SW 1271 (cell line): ENCODE measurements at regions not wholly inside any gene's neighbourhood (a gene's known extent, or its start where the extent isn't known, plus 50 kb on each side); places are given as distances from the start of the nearest gene placed in this dataset.
"Not testable (repeated sequence)": the region's sequence is repeated elsewhere in the genome, so short reads cannot be mapped to it uniquely, and the experiment has no call there.

ENCODE experiments used
- DNase-seq, 2 experiments: peaks; one replicate each; lab custom pipeline; 2025; lab: John Stamatoyannopoulos, UW

DNA sequence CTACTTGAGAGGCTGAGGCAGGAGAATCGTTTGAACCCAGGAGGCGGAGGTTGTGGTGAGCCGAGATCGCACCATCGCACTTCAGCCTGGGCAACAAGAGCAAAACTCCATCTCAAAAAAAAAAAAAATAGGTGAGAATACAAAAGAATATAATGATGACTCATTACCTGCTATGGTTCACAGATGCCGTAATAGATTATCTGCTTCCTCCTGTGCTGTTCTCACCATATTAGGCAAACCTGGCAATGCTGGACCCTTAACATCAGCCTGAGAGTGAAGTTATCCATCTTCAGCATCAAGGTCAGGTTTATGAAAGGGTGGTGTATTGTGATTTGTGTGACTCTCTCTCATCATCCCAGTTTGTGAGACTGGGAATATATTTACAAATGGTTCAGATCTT, 271.3 kb upstream of the CPHXL start:
- DNase-seq: no peak

DNA sequence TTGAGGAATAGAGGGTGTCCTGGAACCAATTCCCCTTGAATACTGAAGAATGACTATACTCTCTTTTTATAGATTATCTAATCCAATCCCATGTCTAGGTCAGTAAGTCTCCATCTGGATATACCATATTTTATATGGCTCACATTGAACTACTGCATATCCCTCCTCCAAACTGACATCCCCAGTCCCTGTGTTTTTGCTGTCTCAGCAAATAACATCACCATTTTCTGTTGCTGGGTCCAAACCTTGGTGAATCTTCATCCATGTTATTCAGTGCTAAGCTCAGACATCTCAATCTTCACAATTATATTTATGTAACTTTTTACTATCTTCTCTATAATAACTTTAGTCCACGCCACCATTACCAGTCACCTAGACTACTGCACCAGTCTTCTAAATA, 269.6 kb upstream of the CNTNAP4 start:
- DNase-seq: no peak

DNA sequence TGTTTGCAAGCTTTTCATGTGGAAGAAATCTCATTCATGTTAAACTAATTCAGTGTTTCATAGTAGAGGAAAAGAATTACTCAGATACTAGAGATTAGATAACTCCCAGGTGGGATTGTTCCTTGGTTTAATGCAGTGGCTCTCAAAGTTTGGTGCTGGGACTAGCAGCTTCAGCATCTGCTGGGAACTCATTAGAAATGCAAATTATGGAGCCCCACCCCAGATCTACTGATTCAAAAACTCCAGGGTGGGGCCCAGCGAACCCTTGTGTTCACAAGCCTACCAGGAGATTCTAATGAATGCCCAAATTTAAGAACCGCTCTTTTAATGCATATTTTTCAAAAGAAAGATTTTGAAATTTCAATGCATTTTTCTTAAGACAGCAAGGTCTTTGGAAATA, 253.4 kb upstream of the CNTNAP4 start:
- no peak for DNase-seq

DNA sequence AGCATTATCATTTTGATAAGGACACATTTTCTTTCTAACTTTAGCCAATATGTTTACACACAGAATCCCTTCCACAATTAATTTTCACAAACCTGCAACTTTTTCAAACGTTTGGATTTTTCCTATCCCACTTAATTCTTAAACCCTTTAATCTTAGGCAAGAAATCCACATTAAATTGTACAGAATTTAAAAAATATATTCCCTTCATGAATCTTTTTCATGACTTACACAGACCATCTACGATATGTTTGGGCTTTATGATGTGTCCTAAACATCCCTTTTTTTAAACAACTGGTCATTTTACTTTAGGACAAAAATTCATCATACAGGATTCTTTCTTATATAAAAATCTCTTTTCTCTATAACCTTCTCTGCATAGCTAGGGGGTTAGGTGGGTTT, 241.5 kb upstream of the CNTNAP4 start:
- no peak for DNase-seq

DNA sequence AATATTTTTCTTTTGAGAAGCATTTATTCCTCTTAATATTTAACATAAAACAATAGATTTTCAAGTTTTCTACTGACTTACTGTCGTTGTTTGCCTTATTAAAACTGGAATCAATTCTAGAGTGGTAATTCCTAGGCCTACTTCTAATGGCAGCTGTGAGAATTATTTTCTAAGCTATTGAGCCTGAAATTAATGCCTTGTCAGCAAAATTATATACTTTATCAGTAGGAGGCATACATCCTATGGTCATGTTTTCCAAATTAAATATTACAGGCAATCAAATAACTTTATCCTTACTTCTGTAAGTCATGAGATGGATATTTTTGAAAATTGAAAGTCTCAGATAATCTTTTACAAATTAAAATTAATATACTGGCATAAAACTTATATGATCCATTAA, 239.1 kb upstream of the CNTNAP4 start:
- no peak for DNase-seq

DNA sequence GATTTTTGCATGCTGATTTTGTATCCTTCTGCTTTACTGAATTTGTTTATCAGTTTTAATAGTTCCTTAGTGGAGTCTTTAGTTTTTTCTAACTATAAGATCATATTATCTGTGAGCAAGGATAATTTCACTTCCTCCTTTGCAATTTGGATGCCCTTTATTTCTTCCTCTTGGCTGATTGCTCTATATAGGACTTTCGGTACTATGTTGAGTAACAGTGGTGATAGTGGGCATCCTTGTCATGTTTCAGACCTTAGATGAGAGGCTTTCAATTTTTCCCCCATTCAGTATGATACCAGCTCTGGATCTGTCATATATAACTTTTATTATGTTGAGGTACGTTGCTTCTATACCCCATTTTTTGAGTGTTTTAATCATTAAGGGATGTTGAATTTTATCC, 224.5 kb upstream of the CNTNAP4 start:
- DNase-seq: no peak

DNA sequence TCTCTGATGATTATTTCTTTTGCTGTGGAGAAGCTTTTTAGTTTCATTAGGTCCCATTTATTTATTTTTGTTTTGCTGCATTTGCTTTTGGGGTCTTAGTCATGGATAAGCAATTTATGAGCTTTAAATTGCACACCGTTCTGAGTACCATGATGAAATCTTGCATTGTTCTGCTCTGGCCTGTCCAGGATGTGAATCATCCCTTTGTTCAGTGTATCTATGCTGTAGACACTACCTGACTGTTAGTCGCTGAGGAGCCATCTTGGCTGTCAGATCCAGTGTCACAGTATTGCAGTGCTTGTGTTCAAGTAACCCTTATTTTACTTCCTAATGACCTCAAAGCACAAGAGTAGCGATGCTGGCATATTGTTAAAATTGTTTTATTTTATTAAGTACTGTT, 218.0 kb upstream of the CNTNAP4 start:
- DNase-seq: peak; percentile 16 to 45

DNA sequence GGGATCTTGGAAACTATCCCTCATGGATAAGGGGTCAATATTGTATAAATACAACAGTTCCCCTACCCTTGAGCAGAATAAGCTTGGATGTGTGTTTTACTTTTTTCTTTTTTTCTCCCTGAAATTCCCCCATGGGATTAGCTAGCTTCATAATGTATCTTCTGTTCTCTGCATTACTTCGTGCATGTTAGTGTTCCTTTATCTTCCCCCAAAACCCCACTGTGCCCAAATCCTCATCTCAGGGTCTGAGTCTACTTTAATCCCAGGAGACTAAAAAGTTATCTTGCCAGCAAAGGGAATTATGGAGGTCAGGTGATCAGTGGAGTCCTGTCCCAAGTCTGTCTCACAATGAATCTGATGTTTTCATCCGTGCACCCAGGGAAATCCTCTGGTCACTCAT, 217.5 kb upstream of the CNTNAP4 start:
- DNase-seq: no peak

DNA sequence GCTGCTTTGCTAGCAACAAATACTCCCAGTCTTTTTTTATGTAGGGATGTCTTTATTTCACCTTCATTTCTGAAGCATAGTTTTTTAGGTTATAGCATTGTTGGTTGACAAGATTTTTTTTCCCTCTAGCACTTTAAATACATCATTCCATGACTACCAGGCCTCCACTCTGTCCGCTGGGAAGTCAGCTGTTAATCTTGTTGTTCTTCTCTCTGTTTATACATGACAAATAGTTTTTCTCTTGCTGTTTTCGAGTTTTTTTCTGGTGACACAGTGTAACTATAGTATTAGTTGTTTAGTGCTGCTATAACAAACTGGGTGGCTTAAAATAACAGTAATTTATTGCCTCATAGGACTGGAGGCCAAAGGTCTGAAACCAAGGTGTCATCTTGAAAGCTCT, 205.5 kb upstream of the CNTNAP4 start:
- no peak for DNase-seq

DNA sequence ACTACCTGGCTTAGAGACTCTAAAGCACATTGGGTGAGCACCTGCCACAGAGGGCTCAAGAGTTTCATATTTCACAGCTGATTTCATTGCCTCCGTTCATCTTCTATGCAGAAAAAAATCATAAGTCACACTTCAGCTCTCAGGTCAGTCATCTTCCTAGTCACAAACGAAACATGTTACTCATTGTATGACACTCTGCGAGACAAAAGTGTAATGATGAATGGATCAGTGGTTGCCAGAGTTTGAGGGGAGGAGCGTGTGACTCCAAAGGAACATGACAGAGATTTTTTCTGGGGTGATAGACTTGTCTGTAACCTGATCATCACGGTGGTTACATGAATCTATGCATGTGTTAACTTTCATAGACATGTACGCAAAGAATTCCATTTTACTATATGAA, 195.2 kb upstream of the CNTNAP4 start:
- no peak for DNase-seq

DNA sequence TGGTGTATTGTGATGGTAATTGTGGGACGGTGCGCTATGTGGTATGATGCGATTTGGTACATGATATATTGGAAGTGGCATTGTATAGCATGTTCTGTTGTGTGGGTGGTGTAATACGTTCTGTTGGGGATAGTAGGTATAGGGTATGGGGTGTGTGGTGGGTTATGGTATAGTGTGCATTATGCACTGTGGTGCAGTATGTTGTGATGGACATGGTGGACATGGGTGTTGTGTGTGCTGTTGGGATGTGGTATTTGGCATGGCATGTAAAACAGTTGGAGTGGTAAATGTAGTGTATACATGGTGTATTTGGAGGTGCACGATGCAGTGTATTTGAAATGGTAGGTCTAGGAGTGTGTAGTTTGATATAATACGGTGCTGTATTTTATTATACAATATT, 170.6 kb upstream of the CNTNAP4 start:
- no peak for DNase-seq

DNA sequence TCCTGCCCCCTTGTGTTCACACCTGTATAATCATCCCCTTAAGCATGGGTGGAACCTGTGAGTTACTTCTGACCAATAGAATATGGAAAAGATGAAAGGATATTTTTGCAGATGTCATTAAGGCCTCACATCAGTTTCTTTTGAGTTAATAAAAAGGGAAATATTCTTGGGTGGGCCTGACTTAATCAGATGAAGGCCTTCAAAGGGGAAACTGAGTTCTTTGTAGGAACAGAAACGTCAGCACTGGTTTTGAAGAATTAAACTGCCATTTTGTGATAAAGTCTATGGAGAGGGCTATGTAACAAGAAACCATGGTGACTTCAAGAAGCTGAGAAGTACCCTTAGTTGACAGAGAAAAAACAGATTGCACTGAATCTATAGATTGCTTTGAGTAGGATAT, 168.7 kb upstream of the CNTNAP4 start:
- DNase-seq: no peak

DNA sequence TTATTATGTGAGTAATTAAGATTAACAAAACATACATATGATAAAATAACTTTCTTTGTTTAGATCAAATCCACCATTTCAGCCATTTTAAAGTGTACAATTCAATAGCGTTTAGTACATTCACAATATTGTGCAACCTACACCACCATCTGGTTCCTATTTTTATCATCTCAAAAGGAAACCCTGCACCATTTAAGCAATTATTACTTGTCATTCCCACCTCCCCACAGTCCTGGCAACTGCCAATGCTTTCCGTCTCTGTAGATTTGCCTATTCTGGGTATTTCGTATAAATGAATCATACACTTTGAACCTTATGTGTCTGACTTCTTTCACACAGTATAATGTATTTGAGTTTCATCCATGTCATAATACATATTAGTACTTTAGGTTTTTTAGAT, 162.5 kb upstream of the CNTNAP4 start:
- DNase-seq: no peak

DNA sequence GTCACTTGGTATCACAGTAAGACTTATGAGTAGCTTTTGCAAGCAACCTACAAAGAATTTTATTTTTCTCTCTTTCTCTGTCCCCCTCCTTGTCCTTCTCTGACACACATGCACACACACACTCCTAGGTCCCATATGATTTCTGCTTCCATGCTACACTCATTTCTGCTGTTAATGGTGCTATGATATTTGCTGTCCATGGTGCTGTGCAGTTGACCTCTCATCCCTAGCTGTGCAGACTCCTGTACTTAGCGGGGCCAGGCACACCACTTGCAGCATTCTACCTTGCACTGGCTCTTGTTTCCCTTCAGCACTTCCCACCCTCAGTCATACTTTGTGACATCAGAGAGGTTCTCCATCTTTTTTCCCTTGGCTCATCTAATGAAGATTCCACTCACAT, 158.9 kb upstream of the CNTNAP4 start:
- no peak for DNase-seq

DNA sequence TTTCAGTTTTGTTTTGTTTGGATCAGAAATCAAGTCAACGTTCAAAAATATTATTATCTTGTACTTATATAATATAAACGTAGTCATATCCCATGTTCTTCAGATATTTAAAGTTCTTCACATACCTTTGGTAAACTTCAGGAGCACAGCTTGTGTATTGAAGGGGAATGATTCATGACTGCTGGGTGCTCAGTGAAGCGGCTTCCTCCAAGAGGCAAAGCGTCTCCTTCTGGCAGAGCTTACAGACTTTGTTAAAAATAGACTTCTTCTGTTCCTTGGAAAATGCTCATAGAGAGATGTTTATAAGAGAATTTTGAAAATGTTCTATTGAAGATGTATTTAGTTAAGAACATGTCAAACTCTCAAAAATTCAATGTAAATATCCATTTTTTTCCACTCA, 155.6 kb upstream of the CNTNAP4 start:
- no peak for DNase-seq

DNA sequence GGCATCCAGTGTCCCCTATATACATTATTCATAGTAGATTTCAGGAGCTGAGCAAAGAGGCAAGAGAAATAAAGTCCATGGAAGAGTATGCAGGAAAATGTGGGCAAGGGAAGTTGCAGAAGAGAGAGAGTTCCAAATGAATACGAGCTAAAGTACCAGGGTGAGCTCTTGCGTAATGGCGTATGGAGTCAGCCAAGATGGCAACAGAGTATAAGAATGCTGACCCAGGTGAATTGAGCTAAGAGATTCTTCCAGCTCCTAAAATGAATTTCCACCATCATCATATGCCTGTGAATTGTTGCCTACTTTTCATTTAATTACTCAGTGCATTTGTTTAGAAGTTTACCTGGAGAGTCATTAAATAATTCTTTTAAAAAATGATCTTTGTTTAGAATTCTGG, 153.2 kb upstream of the CNTNAP4 start:
- DNase-seq: no peak

DNA sequence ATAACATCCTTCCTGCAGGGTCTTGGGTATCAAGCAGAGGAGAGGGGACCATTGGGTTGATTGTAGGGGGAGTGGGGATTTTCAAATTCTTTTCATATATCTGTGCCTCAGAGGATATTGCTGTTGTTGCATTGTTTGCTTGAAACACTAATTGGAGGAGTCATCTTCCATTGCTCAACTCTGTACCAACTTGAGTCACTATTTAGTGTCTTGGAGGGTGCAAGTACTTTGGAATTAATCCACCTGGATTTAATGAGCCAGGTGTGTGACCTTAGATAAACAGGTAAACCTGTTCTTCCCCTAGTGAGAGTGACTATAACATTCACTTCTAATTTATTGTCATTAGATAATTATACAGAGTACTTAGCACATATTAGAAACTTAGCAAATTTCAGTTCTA, 151.3 kb upstream of the CNTNAP4 start:
- no peak for DNase-seq

DNA sequence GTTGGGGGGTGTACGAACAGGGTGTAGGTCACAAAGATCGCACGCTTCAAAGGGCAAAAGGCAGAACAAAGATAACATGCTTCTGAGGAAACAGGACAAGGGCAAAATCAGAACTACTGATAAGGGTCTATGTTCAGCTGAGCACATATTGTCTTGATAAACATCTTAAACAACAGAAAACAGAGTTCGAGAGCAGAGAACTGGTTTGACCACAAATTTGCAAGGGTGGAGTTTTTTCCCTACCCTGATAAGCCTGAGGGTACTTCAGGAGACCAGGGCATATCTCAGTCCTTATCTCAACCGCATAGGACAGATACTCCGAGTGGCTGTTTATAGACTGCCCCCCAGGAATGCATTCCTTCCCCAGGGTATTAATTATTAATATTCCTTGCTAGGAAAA, 139.1 kb upstream of the CNTNAP4 start:
- DNase-seq: not testable (repeated sequence)

DNA sequence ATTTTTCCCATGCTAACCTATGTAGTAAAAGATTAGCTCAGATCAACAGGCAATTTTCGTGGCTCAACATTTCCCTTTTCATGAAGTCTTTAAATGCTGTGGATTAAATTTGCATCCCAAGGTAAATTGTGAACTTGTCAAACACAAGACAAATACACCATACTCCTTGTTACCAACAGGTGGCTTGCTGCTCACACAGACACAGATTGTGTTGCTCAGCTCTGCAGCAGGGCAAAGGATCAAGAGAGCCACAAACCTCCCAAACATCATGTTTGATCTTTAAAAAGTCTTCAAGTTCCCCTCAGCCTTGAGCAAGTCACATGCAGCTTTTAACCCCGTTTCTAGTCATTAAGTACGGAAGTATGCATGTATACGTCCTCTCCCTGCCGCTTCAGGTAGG, 119.6 kb upstream of the CNTNAP4 start:
- no peak for DNase-seq

DNA sequence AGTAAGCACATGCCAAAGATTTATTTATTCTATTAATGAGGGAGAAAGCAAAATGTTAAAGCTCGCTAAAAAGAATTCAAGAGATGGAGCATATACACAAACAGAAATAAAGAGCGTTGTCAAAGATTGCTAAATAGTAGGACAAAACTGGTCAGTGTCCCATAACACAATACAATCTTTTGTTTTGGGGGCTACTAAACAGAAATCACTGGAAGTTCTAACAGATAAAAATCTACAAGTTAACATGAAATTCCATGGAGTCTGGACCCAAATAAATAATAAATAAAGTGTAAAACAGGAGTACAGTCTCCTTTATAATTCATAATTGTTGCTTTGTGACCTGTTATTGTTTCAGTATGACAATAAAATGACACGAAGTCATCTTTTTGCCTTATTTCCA, 115.2 kb upstream of the CNTNAP4 start:
- DNase-seq: no peak

DNA sequence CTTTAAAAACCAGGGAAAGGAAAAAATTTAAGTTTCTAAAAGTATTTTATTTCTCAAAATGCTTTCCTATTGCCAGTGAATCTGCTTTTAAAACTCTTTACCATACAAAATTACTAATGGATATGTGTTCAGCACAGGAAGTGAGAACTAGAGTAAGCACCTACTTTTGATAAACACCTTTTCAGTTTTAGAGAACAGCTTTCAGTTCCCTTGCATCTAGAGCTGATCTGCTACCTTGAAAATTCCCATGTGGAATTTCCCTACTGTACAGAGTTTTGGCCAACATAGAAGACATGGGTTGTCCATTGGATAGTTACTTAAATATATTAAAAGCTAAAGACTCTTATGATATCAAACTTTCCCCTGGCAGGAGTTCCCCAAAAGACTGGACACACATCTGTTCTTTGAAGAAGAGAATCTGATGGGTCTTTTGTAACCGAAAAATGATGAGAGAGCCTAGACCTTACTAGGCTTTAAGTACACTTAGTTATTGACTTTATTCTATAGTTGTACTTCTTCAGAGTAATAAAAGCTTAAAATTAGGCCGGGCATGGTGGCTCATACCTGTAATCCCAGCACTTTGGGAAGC, 112.1 kb upstream of the CNTNAP4 start:
- no peak for DNase-seq

DNA sequence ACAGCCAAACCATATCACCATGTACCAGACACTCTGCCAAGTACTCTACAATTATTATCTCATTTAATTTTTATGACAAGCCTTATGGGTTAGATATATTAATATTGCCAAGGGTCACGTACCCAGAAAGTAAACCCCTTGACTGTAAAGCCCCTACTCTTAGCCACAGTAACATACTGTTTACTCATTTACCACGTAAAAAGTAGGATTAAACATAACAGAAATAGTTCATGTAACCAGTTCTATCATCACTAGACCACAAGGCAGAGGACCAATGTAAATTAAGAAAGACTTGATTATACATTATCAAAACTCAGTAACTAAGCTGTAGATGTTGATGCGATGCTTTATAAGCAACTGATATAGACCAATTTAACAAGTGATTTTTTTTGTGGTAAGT, 101.5 kb upstream of the CNTNAP4 start:
- no peak for DNase-seq

DNA sequence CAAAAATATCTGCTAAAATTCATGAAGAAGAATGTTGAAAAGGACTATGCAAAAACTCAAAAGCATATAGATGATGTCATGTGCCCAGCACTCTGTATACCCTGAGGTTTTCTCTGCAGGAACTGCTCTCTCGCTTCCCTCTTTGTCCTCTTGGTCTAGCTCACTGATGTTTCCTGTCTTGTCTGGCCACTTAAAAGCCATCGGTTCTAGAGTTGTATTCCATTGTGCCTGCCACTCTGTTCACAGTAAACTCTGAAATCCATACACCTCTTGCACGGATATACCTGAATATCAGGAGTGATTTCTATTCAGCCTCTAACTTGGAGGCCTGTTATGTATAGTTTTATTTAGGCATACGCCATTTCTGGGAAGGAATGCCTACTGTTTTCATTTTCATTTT, 101.0 kb upstream of the CNTNAP4 start:
- no peak for DNase-seq

DNA sequence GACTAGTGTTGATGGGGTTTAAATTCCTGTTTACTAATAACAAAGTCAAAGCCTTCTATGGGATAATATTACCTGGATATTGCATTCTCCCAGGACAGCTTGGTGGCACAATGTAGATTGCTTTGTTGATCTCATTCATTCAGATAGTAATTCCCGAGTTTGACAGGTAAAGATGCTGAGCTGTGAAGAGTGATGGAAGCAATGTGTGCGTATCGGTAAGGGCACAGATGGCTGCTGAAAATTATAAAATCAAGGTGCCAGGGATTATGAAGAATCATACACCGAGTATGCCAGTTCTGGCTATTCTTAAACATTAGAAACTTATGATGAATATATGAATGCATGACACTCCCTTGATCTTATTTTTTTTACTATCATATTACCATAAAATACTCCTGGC, 100.6 kb upstream of the CNTNAP4 start:
- DNase-seq: no peak

DNA sequence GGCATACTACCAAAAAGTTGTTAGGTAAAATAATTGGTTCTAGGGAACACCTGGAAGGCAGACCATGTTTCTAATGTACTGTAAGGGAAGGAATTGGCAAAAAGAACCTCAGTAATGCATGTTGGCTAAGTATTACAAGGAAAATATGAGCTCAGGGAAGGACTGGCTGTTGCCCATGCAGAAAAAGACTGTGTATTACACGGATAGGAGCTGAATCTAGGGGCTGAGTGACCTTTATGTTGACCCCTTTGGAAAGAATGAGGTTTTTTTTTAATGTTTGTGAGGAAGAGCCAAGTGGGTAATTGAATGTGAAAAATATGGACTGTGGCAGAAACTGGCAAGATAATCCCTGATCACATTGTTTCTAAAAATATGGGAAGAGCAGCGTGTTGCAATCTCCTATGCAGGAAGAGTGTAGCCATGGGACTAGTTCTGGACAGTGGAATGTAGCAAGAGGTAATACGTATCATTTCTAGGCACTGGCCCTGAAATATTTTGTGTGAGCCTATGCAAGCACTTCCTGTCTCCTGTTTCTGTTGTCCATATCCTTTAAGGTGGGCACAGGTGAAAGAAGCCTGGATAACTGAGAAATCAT, 95.1 kb upstream of the CNTNAP4 start:
- DNase-seq: no peak
